ENCODE measurements at regions not wholly inside any gene's neighbourhood (a gene's known extent, or its start where the extent isn't known, plus 50 kb on each side); places are given as distances from the start of the nearest gene placed in this dataset.

DNA sequence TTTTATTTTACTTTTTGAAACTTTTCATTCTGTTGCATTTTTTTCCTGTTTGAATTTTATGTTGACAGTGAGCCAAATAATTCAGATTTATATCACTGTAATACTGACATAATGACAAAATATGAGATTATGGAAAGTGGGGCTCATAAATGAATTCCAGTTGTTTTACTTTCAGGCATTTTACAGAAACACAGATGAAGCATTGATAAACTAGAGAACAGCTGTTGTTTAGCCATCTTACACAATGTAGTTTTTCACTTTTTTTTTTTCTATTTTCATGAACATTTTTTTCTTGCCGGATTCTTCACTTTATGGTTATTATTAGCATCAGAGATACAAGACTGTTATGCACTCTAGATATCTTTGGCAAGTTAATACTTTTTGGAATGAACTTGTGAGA is 91.7 kb upstream of the PAQR3 start:
- TF ChIP-seq, protein P1, sequence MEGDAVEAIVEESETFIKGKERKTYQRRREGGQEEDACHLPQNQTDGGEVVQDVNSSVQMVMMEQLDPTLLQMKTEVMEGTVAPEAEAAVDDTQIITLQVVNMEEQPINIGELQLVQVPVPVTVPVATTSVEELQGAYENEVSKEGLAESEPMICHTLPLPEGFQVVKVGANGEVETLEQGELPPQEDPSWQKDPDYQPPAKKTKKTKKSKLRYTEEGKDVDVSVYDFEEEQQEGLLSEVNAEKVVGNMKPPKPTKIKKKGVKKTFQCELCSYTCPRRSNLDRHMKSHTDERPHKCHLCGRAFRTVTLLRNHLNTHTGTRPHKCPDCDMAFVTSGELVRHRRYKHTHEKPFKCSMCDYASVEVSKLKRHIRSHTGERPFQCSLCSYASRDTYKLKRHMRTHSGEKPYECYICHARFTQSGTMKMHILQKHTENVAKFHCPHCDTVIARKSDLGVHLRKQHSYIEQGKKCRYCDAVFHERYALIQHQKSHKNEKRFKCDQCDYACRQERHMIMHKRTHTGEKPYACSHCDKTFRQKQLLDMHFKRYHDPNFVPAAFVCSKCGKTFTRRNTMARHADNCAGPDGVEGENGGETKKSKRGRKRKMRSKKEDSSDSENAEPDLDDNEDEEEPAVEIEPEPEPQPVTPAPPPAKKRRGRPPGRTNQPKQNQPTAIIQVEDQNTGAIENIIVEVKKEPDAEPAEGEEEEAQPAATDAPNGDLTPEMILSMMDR (IDR thresholded peaks at IDR 0.05): no peak
- no peak for TF ChIP-seq EZH2 (IDR thresholded peaks at IDR 0.05; ENCODE audit: borderline replicate concordance, insufficient read depth, low read depth, low read length, poor library complexity, severe bottlenecking)
